AG10803 (cell line): ENCODE measurements at regions not wholly inside any gene's neighbourhood (a gene's known extent, or its start where the extent isn't known, plus 50 kb on each side); places are given as distances from the start of the nearest gene placed in this dataset.

Source experiments
- DNase-seq: peaks from one replicate; pipeline ENCODE4 v3.0.0; 2010; ENCODE audit warnings: low read depth
- H3K4me3 ChIP-seq: 2 replicates; pipeline ENCODE4 v1.5.1; 2011; ENCODE audit warnings: mild to moderate bottlenecking, low read length, control low read depth
- TF ChIP-seq, protein P1 (sequence below): conservative IDR thresholded peaks from 2 replicates; pipeline ENCODE4 v1.5.1; 2011; ENCODE audit warnings: mild to moderate bottlenecking, low read length, control low read depth, inconsistent platforms

DNA sequence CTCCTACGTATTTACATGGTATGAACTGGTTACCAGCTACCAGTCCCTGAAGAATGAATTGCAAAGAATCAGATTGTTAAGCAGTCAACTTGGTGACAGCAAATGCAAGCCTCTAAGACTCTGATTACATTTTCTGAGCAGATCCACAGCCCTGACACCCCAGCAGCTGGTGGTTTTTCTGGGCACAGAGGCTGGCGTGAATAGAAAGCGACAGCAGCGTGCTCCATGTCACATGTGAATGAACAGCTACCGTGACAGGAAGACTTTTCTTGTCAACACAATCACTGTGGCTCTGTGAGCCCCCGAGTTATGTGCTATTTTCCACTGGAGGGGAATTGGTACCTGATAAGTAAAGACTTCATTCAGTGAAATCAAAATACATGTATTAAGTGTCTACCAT lies 93.2 kb upstream of the CBLN2 start:
- TF ChIP-seq, protein P1, sequence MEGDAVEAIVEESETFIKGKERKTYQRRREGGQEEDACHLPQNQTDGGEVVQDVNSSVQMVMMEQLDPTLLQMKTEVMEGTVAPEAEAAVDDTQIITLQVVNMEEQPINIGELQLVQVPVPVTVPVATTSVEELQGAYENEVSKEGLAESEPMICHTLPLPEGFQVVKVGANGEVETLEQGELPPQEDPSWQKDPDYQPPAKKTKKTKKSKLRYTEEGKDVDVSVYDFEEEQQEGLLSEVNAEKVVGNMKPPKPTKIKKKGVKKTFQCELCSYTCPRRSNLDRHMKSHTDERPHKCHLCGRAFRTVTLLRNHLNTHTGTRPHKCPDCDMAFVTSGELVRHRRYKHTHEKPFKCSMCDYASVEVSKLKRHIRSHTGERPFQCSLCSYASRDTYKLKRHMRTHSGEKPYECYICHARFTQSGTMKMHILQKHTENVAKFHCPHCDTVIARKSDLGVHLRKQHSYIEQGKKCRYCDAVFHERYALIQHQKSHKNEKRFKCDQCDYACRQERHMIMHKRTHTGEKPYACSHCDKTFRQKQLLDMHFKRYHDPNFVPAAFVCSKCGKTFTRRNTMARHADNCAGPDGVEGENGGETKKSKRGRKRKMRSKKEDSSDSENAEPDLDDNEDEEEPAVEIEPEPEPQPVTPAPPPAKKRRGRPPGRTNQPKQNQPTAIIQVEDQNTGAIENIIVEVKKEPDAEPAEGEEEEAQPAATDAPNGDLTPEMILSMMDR = no peak
- H3K4me3 ChIP-seq = no peak overlapping the region
- DNase-seq = no peak

DNA sequence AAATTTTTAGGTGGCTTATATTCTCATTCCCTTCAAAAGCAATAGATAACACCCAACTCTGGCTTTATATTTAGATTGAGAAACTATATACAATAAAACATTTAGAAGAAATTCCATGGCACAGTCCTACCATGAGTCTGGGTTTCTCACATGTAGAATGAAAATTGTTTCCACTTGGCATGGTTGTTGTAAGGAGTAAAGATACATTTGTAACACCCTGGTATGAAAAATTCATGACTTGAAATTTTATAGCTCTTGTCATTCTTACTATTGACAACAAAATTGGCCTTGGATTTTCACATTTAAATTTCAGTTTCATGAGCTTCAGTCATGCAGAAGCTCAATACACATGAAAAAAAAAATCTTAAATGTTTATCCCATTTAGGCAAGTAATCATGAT lies 92.5 kb upstream of the CBLN2 start:
- no peak for DNase-seq
- H3K4me3 ChIP-seq = no peak overlapping the region
- TF ChIP-seq, protein P1 = no peak

DNA sequence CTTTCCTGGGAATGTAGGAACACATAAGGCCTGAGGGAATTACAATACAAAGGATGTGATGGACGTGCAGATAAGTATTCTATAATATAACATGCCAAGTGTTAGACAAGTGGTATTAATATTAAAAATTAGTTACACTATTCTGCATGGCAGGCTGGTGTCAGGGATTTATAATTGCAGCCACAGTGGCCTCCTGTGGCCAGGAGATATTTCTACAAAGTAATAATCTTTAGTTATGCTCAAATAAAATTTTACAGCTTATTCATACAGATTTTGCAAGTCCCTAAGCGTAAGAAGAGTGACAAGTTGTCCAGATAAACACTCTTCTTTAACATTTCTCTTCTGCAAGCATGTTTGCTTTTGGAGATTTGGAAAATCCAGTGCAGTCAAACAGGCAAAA lies 90.4 kb upstream of the CBLN2 start:
- no peak for DNase-seq
- H3K4me3 ChIP-seq = no peak overlapping the region
- TF ChIP-seq, protein P1 = no peak

DNA sequence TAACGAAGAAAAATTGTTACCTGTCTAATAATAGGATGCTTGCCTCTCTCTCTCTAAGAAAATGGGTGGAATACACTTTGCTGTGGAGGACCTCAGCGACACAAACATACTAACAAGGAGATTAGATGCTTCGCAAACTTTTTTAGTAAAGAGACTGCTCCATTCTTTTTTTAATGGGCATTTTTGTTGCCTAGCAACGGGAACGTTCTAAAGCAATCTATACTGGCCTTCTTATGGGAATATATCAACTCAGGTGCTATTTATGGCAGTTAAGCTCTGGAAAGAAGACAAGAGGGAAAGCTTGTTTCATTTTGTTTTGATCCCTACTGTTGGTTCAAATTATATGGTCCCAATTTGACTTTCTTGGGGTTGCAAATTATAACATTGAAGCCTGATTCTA lies 86.8 kb upstream of the CBLN2 start:
- no peak for DNase-seq
- TF ChIP-seq, protein P1 = no peak
- H3K4me3 ChIP-seq = no peak overlapping the region

DNA sequence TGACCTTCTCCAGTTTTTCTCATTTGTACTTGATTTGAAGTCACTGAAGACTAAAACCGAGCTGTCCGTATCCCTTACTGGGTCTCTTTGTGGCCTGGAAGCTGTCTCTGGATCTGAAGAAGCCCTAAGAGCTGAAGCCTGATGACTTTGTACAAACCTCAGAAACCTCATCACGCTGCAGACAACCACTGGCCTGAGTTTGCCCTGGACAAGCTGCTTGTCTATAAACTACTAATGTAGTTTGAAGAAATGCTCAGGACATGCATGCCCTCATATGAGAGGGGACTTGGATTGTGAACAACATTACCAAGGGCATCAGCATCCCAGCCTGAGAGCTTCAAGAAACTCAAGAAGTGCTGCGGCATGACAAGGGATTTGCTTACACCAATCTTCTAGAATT lies 79.3 kb upstream of the CBLN2 start:
- no peak overlapping the region for H3K4me3 ChIP-seq
- no peak for DNase-seq
- TF ChIP-seq, protein P1 = no peak

DNA sequence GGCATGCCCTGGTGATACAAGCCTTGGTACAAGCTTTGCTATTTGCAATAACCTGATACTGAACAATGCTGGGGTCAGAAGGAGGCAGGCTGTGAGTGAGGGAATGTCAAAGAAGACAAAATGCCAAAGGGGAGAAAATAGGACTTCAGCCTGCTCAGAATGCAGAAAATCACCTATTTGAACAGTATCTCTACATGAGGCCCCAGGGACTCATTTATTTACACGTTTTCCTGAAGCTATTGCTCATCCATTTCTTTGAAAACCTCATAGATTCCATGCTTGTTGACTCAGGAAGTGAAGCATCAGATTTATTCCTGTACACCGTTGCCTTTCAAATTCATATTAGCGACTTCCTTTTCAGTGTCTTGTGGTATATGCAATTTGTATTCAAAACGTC lies 69.4 kb upstream of the CBLN2 start:
- H3K4me3 ChIP-seq = no peak overlapping the region
- TF ChIP-seq, protein P1 = no peak
- DNase-seq = no peak

DNA sequence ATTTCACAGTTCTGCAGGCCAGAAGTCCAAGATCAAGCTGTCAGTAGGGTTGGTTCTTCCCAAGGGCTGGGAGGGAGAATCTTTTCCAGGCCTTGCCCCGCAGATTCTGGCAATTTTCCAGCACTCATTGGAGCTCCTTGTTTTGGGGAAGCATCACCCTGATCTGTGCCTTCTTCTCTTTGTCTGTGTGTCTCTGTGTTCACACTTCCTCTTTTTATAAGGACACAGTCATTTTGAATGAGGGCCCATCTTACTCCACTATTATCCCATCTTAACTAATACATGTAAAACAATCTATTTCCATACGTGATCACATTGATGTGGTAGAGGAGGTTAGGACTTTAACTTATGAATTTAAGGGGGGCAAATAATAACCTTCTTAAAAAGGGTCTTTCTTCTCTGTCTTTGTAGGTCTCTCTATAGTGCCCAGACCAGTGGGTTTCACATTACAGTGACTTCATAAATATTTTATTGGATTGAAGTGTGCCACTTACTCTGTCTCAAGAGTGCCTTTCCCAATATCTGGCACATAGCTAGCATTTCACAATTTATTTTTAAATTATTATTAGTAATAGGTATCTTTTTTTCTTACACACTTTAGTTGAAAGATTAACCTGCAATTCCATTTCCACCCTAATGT lies 68.9 kb upstream of the CBLN2 start:
- H3K4me3 ChIP-seq = no peak overlapping the region
- TF ChIP-seq, protein P1 = no peak
- DNase-seq = no peak
